SW 1271 (cell line): ENCODE measurements at regions not wholly inside any gene's neighbourhood (a gene's known extent, or its start where the extent isn't known, plus 50 kb on each side); places are given as distances from the start of the nearest gene placed in this dataset.

ENCODE experiments used
- DNase-seq, 2 experiments: peaks; one replicate each; lab custom pipeline; 2025; lab: John Stamatoyannopoulos, UW

GRCh38 chr9:134502266-134502791 lies 139.3 kb upstream of the COL5A1 start:
- no peak for DNase-seq

DNA sequence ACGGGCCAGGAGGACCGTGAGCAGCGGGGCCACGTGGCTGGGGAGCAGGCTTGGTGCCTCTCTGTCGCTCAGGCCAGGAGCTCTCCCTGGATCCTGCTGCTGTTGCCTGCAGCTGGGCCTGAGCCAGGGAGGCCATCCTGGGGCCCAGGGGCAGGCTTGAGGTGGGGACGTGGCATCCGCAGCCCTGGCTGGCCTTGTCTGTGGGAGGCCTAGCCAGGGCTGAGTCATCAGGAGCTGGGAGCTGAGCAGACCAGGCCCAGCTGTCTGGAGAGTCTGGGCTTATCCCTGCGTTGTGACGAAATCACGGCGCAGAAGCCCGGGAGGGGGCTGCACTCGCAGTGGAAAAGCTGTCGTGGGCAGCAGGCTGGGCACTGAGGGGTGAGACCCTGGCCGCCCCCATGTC lies 138.8 kb upstream of the COL5A1 start:
- DNase-seq = peak; percentile 31 to 58

DNA sequence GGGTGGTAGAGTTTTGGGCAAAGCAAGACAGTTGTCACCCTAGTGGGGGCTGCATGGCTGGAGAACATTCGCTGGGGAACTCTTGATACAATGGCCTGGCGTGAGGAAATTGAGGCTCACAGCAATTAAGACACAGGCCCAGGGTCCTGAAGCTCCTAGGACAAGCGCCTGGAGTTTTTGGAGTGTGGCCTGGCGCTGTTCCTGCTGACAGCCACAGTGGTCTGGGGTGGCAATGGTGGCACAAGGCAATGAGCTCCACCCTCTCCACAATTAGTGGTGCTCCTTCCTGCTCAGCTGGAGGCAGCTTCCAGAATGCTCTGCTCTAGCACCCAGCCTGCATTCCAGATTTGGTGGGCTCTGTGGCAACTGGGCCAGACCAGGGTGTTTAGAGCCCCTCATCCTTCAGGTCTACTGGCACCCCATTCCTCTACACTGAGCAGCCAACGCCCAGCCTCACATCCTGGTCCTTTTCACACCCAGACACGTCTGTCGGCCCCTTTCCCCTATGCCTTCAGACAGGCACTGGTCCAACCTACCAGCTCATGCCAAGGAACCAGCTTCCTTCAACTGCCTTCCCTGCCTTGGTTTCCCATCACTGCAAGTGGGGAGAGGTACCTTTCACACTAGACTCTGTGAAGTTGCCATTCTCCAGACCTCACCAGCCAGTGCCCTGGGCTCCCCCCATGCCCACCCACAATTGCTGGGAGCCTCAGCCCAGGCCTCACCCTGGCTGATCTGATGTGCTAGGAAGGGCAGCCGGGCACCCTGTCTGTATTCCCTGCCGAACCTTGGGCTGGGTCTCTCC lies 138.1 kb upstream of the COL5A1 start:
- DNase-seq = no peak

- DNase-seq = no peak
Observed at GRCh38 chr9:134504106-134504385, 137.6 kb upstream of the COL5A1 start.

- no peak for DNase-seq
Observed at GRCh38 chr9:134505032-134505431, 136.6 kb upstream of the COL5A1 start.

GRCh38 chr9:134509281-134509680 lies 132.3 kb upstream of the COL5A1 start:
- no peak for DNase-seq

DNA sequence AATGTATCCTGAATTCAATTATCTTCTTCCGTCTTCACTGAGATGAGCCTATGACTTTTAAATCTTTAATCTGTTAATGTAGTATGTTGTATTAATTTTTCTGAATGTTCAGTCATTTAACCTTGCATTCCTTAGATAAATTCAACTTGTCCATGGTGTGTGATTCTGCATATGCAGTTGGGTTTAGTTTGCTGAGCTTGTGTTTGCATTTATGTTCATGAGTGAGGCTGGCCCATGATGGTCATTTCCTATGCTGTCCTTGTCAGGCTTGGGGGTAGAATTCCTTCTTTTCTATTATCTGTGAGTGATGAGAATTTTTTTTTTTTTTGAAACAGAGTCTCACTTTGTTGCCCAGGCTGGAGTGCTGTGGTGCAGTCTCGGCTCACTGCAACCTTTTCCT lies 131.8 kb upstream of the COL5A1 start:
- DNase-seq = no peak

DNA sequence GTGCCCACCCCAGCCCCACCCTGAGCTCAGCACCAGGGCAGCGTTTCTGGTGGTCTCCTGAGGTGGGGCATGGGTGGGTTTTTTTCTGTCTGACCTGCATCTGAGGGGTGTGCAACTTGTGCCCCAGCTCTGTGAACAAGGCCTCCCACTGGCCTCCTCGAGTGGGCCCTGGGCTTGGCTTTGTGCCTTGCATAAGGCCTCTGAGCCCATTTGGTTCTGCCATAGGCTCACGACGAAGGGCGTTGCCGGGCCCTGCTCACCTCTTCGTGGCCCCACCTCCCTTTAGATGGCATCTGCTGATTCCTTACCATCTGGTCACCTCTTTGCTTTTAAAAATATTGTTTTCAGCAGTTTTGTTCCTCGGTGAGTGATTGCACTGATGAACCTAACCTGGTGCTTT lies 127.1 kb upstream of the COL5A1 start:
- no peak for DNase-seq

- DNase-seq = no peak
Observed at GRCh38 chr9:134515026-134515821, 126.4 kb upstream of the COL5A1 start.

DNA sequence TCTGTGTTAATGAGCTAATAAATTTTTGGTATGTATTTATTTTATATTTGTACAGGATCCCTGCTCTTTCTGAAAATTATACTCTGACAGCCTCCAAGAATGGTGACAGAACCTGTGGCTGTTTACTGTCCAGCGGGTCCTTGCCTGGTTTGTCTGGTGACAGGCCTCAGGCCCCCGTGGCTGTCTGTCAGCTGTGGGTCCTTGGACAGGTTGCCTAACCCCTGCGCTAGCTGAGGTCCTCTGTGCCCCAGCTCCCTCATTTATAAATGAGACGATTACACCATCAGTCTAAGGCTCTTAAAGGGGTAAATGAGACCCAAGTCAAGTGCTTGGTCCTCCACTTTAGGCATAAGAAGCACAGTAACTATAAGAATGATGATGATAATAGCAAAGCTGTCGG lies 125.1 kb upstream of the COL5A1 start:
- DNase-seq = no peak

- DNase-seq = no peak
Observed at GRCh38 chr9:134517069-134517680, 124.4 kb upstream of the COL5A1 start.

DNA sequence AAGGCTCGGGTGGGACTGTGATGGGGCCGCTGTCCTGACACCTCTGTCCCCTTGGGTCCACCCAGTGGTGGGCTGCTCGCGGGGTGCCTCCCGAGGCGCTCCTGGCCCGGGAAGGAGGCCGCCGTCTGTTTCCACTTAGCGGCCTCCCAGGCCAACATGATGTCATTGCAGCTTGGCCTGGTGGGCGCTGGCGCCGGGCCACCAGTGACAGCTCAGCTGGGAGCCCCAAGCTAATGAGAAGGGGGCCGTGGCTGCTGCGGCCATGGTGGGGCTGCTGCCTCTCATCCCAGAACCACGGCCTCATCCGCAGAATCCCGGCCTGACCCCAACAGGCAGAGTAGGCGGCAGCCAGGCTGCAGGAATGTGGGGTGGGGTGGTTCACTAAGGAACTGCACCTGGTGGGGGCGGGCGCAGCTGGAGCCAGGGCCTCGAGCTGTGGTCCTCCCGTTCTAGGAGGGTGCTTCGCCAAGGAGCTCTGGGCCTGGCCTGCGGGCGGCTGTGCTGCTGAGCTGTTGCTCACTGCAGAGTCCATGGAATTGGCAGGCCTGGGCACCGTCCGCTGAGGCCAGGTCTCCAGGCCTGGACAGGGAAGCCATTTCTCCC lies 123.5 kb upstream of the COL5A1 start:
- no peak for DNase-seq

DNA sequence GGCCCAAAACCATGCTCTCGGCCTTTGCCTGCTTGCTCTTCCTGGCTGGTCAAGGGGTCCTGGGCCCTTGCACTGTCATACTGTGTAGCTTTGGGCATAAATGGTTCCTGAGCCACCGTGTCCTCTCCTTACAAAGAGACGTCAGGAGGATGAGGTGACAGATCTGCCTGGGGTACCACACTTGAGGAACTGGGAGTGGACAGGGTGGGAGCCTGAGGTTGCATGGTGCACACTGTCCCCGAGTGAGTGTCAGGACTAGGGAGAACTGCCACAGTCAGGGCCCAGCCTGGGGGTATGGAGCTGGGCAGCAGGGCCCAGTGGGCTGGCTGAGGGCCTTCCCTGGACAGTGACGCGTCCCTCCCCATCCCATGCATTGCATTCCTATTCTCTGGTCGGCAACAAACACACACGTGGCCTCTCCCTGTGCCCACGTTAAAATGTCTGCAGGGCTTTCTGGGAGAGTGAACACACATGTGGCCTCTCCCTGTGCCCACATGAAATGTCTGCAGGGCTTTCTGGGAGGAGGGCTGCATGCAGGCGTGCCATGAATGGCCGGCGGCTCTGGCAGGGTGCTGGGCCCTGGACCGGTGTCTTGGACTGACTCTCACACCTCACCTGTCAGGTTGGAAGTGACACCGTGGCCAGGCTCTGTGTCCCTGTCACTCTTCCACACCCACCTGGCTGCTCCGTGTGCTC lies 122.1 kb upstream of the COL5A1 start:
- no peak for DNase-seq

- DNase-seq = no peak
Observed at GRCh38 chr9:134521817-134522501, 119.6 kb upstream of the COL5A1 start.

GRCh38 chr9:134522502-134522848 lies 119.1 kb upstream of the COL5A1 start:
- no peak for DNase-seq

GRCh38 chr9:134522976-134523375 lies 118.6 kb upstream of the COL5A1 start:
- DNase-seq = no peak

DNA sequence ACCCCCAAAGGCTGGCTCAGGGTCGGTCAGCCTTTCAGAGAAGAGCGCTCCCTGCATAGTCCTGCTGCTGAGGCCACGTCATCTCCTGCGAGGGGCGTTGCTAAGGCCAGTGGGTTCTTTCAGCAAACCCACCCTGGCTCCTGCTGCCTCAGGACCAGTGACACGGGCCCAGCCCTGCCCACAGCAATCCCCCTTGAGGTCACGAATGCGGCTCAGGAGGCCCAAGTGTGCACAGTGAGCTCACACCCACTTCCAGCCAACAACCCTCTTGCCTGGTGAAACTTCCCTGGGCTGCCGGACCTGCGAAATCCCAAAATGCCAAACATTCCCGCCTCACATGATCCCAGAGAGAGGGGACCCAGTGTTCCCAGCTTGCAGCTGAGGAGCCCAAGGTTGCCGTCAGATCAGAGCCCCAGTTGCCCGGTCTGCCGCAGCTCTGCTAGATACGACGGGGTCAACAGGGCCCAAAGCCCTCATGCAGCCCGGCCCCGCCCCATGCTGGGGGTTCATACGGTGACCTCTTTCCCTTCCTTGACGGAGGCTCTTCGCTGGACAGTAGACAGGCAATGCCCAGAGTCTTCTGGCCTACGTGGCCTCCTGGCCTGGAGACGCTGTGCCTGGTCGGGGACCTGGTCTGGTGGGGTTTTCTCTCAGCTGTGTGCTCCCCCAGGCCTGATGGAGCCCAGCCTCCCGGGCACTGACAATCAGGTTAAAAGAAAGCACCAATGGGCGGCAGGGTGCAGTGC lies 116.4 kb upstream of the COL5A1 start:
- no peak for DNase-seq

- no peak for DNase-seq
Observed at GRCh38 chr9:134525841-134526583, 115.6 kb upstream of the COL5A1 start.

DNA sequence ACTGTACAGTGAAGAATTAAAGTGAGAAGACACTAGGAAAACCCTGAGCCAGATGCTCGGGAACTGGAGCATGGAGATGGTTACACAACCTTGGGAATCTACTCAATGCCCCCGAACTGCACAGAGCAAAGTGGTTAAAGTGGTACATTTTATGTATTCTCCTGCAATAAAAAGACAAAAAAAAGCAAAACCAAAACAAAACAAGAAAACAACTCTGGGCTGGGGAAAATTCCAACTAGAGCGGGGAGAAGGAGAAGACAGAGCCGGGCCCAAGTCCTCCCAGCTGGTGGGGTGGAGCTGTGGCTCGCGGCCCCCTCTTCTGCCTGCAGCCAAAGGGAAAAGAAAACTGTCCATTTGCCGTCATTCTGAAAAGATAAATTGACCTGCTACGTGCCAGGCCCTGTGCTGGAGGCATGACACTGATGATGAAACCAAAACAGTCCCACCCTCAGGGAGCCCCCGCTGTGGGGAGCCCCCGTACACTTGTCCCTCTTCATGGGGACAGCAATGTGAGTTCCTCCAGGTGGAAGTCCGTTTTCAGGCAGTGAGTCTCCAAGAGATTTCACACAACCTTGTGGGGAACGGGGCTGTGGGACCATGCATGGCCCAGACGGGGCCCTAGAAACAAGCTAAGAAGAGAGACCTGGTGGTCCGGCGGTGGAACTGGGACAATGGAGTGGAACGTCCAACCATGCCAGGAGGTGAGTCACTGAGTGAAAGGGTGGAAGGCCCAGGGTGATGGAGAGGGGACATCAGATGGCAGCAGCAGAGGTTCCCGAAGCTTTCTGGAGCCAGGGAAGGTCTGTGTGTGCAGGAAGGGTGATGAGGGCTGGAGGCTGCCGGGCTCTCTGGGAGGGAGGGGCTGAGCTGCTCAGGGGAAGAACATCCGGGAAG lies 114.8 kb upstream of the COL5A1 start:
- DNase-seq = no peak
